HG03354 (cell line): ENCODE measurements at regions not wholly inside any gene's neighbourhood (a gene's known extent, or its start where the extent isn't known, plus 50 kb on each side); places are given as distances from the start of the nearest gene placed in this dataset.
"Not testable (repeated sequence)": the region's sequence is repeated elsewhere in the genome, so short reads cannot be mapped to it uniquely, and the experiment has no call there.

Experiments used
- ATAC-seq: cut with Tn5 transposase; IDR thresholded peaks from one replicate; pipeline ENCODE4 v1.9.1; 2021; ENCODE audit warnings: mild to moderate bottlenecking; ENCODE audit not compliant: unreplicated experiment, poor library complexity, severe bottlenecking

GRCh38 chr10:55979203-55979602, 381.9 kb downstream of the ZWINT start:
- no peak for ATAC-seq

- no peak for ATAC-seq
Observed at GRCh38 chr10:55966101-55966500, 395.0 kb downstream of the ZWINT start.

GRCh38 chr10:55943403-55943802, 417.7 kb downstream of the ZWINT start:
- no peak for ATAC-seq

GRCh38 chr10:55929291-55929690, 431.8 kb downstream of the ZWINT start:
- ATAC-seq, result no peak

- ATAC-seq, result not testable (repeated sequence)
Observed at GRCh38 chr10:55899472-55900147, 461.4 kb downstream of the ZWINT start.

GRCh38 chr10:55897490-55897921, 463.6 kb downstream of the ZWINT start:
- no peak for ATAC-seq

- no peak for ATAC-seq
Observed at GRCh38 chr10:55892276-55892675, 468.8 kb downstream of the ZWINT start.

- no peak for ATAC-seq
Observed at GRCh38 chr10:55881588-55881987, 479.5 kb downstream of the ZWINT start.

GRCh38 chr10:55873485-55873884, 487.6 kb downstream of the ZWINT start:
- no peak for ATAC-seq

GRCh38 chr10:55870186-55870585, 490.9 kb downstream of the ZWINT start:
- no peak for ATAC-seq

GRCh38 chr10:55867848-55868247, 493.2 kb downstream of the ZWINT start:
- no peak for ATAC-seq

GRCh38 chr10:55858730-55859129, 502.3 kb downstream of the ZWINT start:
- ATAC-seq, result no peak

GRCh38 chr10:55852900-55853299, 508.2 kb downstream of the ZWINT start:
- ATAC-seq, result no peak

GRCh38 chr10:55837273-55837672, 523.8 kb downstream of the ZWINT start:
- ATAC-seq, result no peak

GRCh38 chr10:55822096-55822495, 539.0 kb downstream of the ZWINT start:
- no peak for ATAC-seq

GRCh38 chr10:55820478-55820877, 540.6 kb downstream of the ZWINT start:
- ATAC-seq, result no peak

- ATAC-seq, result no peak
Observed at GRCh38 chr10:55820071-55820470, 541.0 kb downstream of the ZWINT start.

GRCh38 chr10:55813451-55814170, 547.4 kb downstream of the ZWINT start:
- no peak for ATAC-seq

GRCh38 chr10:55803055-55803454, 558.0 kb downstream of the ZWINT start:
- no peak for ATAC-seq

GRCh38 chr10:55801353-55801661, 559.8 kb downstream of the ZWINT start:
- no peak for ATAC-seq

GRCh38 chr10:55800602-55801352, 560.3 kb downstream of the ZWINT start:
- ATAC-seq, result no peak
